Mesothelial cell of epicardium (in vitro differentiated cells): ENCODE measurements at regions not wholly inside any gene's neighbourhood (a gene's known extent, or its start where the extent isn't known, plus 50 kb on each side); places are given as distances from the start of the nearest gene placed in this dataset.

Experiments
- DNase-seq, 2 experiments: peaks; one replicate each; pipeline ENCODE4 v3.0.0; 2021; ENCODE audit warnings: low spot score in 2 of 2; ENCODE audit not compliant: unreplicated experiment in 2 of 2
- H3K27ac Mint-ChIP-seq: 2 replicates; pipeline ENCODE4 v1.8.0; 2021; ENCODE audit warnings: mixed read lengths
- H3K27me3 Mint-ChIP-seq: 2 replicates; pipeline ENCODE4 v1.8.0; 2021; ENCODE audit warnings: low read depth, mixed read lengths
- H3K36me3 Mint-ChIP-seq: 2 replicates; pipeline ENCODE4 v1.8.0; 2021; ENCODE audit warnings: mixed read lengths
- H3K4me1 Mint-ChIP-seq: 2 replicates; pipeline ENCODE4 v1.8.0; 2021; ENCODE audit warnings: mixed read lengths
- H3K4me3 Mint-ChIP-seq: 2 replicates; pipeline ENCODE4 v1.8.0; 2021; ENCODE audit warnings: mild to moderate bottlenecking, moderate library complexity, mixed read lengths
- H3K9me3 Mint-ChIP-seq: 2 replicates; pipeline ENCODE4 v1.8.0; 2021; ENCODE audit warnings: mixed read lengths
- CTCF ChIP-seq: fragments of 200-600 bp; sonication (generic); IDR thresholded peaks from one replicate; pipeline ENCODE4 v1.5.0; 2021; ENCODE audit warnings: antibody characterized with exemption; ENCODE audit not compliant: unreplicated experiment

- Mint-ChIP-seq H3K4me1 (peaks cover 3% of the 10 kb centered on the region), H3K4me3 (no peak overlapping the region), H3K27me3 (peaks cover 26% of the 10 kb centered on the region), H3K27ac (no peak overlapping the region), H3K9me3 (peaks cover 18% of the 10 kb centered on the region), H3K36me3 (no peaks in the 10 kb centered on the region)
- no peak for DNase-seq
- TF ChIP-seq CTCF = no peak
Observed at GRCh38 chr5:2919310-2920018, 168.0 kb upstream of the IRX2 start.

GRCh38 chr5:2917524-2917923 lies 166.0 kb upstream of the IRX2 start:
- Mint-ChIP-seq H3K9me3 (peaks cover 9% of the 10 kb centered on the region), H3K4me1 (peaks cover 3% of the 10 kb centered on the region), H3K27ac (no peak overlapping the region), H3K4me3 (no peak overlapping the region), H3K27me3 (peaks cover 40% of the 10 kb centered on the region), H3K36me3 (no peaks in the 10 kb centered on the region)
- DNase-seq = no peak
- no peak for TF ChIP-seq CTCF

- Mint-ChIP-seq H3K4me1 (peaks cover 3% of the 10 kb centered on the region), H3K36me3 (no peaks in the 10 kb centered on the region), H3K4me3 (no peak overlapping the region), H3K27ac (no peak overlapping the region), H3K9me3 (peaks cover 8% of the 10 kb centered on the region), H3K27me3 (peaks cover 43% of the 10 kb centered on the region)
- DNase-seq = peak in 1 of 2 experiments; percentile 16
- no peak for TF ChIP-seq CTCF
Observed at GRCh38 chr5:2917093-2917492, 165.6 kb upstream of the IRX2 start.

- Mint-ChIP-seq H3K27ac (no peak overlapping the region), H3K36me3 (no peaks in the 10 kb centered on the region), H3K4me3 (no peak overlapping the region), H3K4me1 (peaks cover 3% of the 10 kb centered on the region), H3K27me3 (peaks cover 45% of the 10 kb centered on the region), H3K9me3 (peaks cover 8% of the 10 kb centered on the region)
- no peak for DNase-seq
- no peak for TF ChIP-seq CTCF
Observed at GRCh38 chr5:2916076-2916682, 164.7 kb upstream of the IRX2 start.

GRCh38 chr5:2914981-2915484 lies 163.6 kb upstream of the IRX2 start:
- H3K4me1 Mint-ChIP-seq = peaks cover 3% of the 10 kb centered on the region
- H3K27me3 Mint-ChIP-seq = peaks cover 44% of the 10 kb centered on the region
- H3K9me3 Mint-ChIP-seq = no peaks in the 10 kb centered on the region
- TF ChIP-seq CTCF = no peak
- no peaks in the 10 kb centered on the region for H3K36me3 Mint-ChIP-seq
- H3K4me3 Mint-ChIP-seq = peak overlapping the region; percentile 14
- H3K27ac Mint-ChIP-seq = no peak overlapping the region
- DNase-seq = peak in 1 of 2 experiments; percentile 16
